EH (cell line): ENCODE measurements at regions not wholly inside any gene's neighbourhood (a gene's known extent, or its start where the extent isn't known, plus 50 kb on each side); places are given as distances from the start of the nearest gene placed in this dataset.
"Not testable (repeated sequence)": the region's sequence is repeated elsewhere in the genome, so short reads cannot be mapped to it uniquely, and the experiment has no call there.

Experiments used
- DNase-seq: peaks from one replicate; pipeline ENCODE4 v3.0.0-alpha.2; 2015; ENCODE audit warnings: low read depth

DNA sequence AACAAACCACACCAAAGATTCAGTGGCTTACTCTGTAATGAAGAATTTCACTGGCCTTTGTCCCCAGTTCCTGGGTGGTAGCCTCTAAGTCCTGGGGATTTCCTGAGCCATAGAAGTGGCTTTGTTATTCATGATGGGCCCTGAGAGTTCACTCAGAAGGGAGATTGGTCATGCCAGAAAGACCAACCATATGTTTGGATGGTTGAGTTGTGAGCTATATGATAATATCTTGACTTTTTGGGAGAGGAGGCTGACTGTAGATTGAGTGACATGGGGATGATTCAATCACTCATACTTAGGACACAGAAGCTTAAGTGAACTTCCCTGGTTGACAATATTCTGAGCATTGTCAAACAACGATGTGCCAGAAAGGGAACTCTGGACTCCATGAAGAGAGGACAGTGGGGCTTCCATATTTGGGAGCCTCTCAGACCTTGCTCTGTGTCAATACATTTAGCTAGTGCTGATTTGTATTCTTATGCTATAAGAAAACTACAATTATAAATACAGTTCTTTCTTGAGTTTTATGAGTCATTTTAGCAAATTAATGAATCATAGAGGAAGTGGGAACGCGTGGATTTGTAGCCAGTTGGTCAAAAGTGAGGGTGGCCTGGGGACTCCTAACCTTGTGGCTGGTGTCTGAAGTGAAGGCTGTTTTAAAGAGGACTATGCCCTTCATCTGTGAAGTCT, 392.0 kb downstream of the GBA3 start:
- DNase-seq, result peak; percentile 26

GRCh38 chr4:23083391-23083790, 390.7 kb downstream of the GBA3 start:
- no peak for DNase-seq

DNA sequence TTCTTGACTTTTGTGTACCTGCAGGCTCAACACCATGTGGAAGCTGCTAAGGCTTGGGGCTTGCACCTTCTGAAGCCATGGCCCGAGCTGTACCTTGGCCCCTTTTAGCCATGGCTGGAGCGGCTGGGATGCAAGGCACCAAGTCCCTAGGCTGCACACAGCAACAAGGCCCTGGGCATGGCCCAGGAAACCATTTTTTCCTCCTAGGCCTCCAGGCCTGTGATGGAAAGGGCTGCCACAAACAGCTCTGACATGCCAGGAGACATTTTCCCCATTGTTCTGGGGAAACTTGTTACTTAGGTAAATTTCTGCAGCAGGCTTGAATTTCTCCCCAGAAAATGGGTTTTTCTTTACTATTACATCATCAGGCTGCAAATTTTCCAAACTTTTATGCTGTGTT, 387.4 kb downstream of the GBA3 start:
- not testable (repeated sequence) for DNase-seq

DNA sequence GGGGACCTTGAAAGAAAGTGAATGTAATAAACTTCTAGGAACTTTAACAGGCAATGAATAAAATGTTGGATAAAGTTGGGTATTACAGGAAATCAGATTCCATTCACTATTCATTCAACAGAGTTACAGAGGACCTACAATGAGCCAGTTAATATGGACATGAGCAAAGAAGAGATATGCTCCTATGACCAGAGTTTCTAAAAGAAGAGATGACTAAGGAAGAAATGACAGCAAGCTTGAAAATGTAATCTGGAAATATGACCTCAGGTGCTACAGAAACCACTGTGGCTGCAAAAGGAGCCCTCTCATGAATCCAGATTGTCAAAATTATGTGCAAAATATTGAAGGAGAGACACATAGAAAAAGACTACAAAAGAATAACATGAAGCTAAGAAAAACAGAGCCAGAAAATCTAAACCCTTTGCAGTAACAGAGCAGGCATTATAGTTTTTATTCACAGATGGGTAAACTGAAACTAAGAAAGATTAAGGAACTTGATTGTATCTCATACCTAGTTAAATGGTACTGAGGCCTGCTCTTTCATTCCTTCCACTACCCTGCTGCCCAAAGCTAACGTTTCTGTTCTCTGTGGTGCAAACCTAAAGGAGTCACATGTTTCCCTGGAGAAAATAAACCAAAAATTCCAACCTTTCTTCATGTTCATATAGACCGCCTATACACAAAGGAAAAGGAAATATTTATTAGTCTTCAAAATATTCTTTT, 378.3 kb downstream of the GBA3 start:
- no peak for DNase-seq

DNA sequence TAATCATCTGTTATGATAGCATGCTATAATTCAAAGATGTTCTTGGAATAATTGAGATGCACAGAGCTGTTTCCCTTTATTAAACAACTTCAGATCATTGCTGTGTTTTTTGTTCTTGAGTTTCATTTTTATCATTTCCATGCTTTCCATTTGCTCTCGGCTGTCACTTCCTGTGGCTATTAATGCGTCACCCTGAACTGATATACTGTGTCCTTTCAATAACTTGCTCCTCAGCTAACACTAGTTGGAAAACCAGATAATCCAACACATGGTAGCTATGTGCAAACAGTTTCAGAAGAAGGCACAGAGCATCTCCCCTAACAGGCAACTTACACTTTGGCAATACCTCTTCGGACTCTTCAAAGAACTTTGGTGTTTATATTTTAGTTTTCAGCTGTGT, 376.0 kb downstream of the GBA3 start:
- DNase-seq, result no peak

- DNase-seq, result no peak
These were observed 375.6 kb downstream of the GBA3 start for GRCh38 chr4:23068287-23068686.

DNA sequence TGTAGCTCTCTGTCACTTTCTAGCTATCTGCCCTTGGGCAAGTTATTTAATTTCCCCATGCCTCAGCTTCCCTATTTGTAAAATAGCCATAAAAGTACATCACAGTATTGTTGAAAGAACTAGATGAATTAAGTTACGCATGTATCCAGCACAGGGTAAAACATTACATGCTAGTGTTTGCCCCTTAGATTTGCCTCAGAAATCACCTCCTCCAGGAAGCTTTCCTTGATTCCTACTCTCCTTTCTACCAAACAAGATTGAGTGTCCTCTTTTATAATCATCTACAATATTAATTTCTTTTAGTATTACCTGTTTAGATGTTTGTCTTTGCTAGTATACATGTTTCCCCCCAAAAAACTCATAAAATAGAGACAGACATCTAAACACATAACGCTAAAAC, 369.5 kb downstream of the GBA3 start:
- DNase-seq, result no peak

- no peak for DNase-seq
These were observed 368.7 kb downstream of the GBA3 start for GRCh38 chr4:23061431-23061830.

DNA sequence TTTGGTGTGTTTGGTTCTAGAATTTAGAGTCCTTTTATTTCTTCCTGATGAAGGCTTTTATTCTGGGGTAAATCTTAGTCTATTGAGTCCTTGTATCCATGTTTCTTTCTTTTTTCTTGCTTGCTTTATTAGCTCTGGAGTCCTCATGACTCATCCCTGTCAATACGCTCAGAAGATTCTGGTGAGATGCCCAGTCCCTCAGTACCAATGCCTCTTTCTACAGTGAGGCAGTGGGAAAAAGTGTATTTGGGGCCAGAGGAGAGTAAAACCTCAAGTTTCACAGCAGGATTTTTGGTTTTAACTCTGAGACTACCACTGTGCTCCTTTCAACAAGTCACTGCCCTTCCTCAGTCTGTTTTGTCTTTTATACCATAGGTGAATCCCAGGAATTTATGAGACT, 368.0 kb downstream of the GBA3 start:
- peak; percentile 29 for DNase-seq

DNA sequence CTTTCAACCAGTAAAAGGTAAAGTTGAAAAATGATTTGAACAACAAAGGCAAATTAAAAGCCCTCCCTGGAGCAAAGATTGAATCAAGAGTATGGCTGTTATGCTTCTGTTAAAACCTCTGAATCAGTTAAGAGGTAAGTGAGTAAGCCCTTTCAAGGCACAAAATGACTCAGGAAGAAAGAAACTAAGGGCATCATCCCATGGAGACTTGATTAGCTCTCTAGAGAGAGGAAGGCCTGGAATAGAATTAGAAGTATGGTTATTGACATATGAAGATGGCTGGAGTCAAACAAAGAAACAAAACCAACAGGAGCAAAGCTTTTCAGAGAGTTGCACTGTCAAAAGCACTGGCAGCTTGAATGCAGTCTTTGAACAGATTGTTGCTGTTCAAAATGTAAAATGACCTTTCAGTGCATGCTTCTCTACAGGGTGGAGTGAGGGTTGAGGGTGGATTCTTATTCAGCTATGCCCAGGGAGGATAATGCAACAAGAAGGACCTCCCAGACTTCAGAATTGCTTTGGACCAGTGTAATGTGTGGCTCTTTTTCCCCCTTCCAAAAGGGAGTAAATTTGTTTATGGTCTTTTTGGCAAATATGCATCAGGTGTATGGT, 365.5 kb downstream of the GBA3 start:
- DNase-seq, result no peak

GRCh38 chr4:23041501-23041900, 348.8 kb downstream of the GBA3 start:
- DNase-seq, result peak; percentile 27

DNA sequence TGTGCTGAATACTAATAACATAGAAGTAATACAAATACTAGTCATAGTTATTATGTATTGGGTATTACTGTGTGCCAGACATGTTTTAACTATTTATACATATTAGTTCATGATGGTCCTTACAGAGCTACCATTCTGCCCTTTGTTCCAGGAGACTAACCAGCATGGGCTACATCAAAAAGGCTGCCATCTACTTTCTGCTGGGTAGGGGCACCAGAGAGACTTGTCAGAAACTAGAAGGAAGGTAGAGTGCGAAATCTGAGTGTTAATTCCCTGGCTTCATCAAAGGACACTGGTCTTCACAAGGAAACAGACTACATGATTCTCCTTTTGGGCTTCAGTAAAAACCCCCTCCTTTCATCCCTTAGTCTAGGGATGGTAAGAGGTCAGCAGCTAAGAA, 347.8 kb downstream of the GBA3 start:
- DNase-seq, result no peak

GRCh38 chr4:23039818-23040217, 347.1 kb downstream of the GBA3 start:
- peak; percentile 49 for DNase-seq

GRCh38 chr4:23038626-23039491, 346.1 kb downstream of the GBA3 start:
- DNase-seq, result peak; percentile 34

GRCh38 chr4:23036921-23037495, 344.3 kb downstream of the GBA3 start:
- DNase-seq, result no peak

- peak; percentile 30 for DNase-seq
These were observed 343.8 kb downstream of the GBA3 start for GRCh38 chr4:23036503-23036902.

GRCh38 chr4:23035521-23036056, 342.9 kb downstream of the GBA3 start:
- DNase-seq, result no peak

- peak; percentile 65 for DNase-seq
These were observed 342.0 kb downstream of the GBA3 start for GRCh38 chr4:23034731-23035130.

- peak; percentile 89 for DNase-seq
These were observed 341.1 kb downstream of the GBA3 start for GRCh38 chr4:23033796-23034195.

DNA sequence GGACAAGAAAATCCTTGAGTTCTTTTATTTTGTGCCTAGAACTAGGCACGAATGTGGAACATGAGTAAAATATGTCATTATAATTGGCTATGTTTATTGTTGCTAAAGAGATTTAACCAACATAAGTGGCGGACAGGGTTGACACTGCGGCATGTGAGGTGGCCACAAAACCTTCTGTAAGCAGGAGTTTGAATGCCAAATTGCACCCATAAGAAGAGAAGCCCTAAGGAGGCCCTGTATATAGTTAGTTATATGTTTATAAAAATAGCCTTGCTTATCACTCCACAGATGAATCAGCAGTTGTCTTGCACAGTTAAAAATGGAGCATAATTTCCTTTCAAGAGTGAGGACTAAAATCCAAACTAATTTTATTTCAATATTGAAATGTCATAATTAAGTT, 336.1 kb downstream of the GBA3 start:
- DNase-seq, result no peak

DNA sequence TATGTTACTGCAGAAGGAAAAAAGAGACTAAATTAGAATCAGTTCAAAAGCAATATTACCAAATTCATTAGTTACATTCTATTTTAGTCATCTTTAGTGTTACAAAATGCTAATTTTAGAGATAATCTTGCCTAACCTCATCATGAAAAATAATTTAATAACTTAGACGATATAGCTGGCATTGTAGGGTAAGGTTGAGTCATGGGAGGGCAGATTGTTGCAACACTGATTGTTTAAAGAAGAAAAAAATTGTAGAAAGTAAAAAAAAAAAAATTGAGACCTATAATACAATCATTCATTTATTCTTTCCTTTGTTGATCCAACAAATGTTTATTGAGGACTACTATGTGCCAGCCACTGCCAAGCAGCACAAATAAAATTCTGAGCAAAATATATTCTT, 330.9 kb downstream of the GBA3 start:
- DNase-seq, result no peak

DNA sequence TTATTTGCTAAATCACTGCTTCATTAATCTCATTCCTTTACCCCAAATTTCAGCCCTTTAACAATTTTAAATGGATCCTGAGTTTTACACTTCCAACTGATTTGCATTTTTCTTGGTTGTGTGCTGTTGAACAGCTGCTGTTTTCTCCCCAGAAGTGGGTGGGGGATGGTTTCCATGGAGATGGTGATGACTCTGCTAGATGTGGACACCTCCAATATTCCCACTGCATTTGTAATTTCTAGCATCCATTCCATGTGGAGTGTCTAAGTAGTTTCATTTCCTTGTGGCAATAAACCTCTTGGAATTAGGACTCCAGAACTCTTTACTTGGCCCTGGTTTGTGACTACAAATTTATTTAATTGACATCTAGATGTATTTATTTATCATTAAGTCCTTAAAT, 330.4 kb downstream of the GBA3 start:
- DNase-seq, result no peak
